GM19395 (cell line): ENCODE measurements at regions not wholly inside any gene's neighbourhood (a gene's known extent, or its start where the extent isn't known, plus 50 kb on each side); places are given as distances from the start of the nearest gene placed in this dataset.

ENCODE experiments used
- ATAC-seq: cut with Tn5 transposase; IDR thresholded peaks from one replicate; pipeline ENCODE4 v1.9.1; 2021; ENCODE audit warnings: mild to moderate bottlenecking, moderate library complexity; ENCODE audit not compliant: unreplicated experiment

GRCh38 chr1:222301652-222302051 is 246.3 kb downstream of the HHIPL2 start:
- no peak for ATAC-seq

GRCh38 chr1:222299524-222299923 is 248.4 kb downstream of the HHIPL2 start:
- ATAC-seq, result no peak

- no peak for ATAC-seq
These were observed 257.0 kb downstream of the HHIPL2 start for GRCh38 chr1:222290866-222291265.

DNA sequence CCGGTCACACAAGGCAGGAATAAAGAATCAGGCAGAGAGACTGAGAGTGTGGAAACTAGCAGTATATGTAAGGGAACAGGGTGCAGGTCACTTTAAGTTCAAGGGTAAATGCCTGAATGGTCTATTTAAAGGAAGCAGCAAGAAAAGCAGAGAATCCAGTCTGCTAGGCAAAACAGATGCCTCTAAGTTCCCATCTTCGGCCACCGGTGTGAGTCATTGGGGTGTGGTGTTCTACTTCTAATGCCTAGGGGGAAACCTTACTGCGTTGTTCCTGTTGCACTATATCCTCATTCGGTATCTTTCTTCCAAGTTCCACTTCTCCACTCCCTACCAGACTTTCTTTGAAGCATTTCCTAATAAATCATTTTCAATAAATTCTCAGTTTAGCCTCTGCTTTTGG is 259.9 kb downstream of the HHIPL2 start:
- ATAC-seq, result no peak

GRCh38 chr1:222286011-222286410 is 261.9 kb downstream of the HHIPL2 start:
- ATAC-seq, result no peak

DNA sequence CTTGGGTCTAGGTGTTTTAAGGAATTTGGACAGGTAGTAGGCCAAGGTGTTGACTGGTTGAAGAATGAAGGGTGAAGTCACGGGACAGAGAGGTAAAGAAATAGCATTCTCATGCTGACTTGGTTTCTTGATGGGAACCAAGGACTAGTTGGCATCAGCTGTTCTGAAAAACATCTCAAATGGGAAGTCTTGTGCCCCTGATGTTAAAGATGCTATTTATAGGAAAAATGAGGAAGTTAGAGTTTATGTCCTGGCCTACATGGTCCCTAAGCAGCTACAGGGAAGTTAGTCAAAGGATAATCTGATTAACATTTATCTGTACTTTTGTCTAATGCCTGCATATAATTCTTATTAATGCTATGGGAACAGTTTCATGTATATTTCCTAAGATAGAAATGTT is 262.4 kb downstream of the HHIPL2 start:
- no peak for ATAC-seq

DNA sequence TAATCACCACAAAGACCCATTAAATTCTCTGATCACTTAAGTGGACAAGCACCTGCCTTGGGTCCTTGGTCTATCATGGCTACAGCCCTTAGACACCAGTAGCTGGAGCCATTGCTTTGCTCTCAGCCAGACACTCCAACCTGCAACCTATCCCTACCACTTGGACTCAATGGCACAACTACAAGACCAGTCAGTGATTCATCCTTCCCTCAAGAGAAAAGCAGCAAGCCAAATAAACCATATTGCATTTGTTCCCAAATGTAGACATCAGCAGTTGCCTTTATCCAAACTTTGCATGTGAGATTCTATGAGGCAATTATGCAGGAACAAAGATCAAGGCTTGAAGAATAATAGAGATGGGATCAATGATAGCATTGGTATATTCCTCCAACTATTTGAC is 263.4 kb downstream of the HHIPL2 start:
- no peak for ATAC-seq

GRCh38 chr1:222283147-222283768 is 264.6 kb downstream of the HHIPL2 start:
- no peak for ATAC-seq

GRCh38 chr1:222279591-222279990 is 268.3 kb downstream of the HHIPL2 start:
- ATAC-seq, result no peak

DNA sequence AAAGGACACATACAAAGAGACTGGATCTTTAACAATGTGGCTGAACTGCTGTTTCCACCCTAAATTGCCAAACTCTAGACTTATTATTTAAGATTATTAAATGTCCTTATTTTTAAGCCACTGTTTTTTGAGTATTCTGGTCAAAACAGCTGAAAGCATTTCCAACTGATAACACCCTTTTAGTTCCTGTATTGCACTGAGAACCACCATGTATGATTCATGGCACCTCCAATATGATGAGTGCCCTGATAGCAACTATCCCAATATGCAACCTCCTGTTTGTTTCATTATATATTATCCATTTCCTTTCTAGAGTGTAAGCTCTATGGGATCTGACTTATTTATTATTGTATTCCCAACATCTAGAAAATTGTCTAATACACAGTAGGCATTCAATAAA is 269.4 kb downstream of the HHIPL2 start:
- no peak for ATAC-seq

- ATAC-seq, result no peak
These were observed 272.0 kb downstream of the HHIPL2 start for GRCh38 chr1:222275729-222276465.

- ATAC-seq, result no peak
These were observed 272.7 kb downstream of the HHIPL2 start for GRCh38 chr1:222275001-222275728.

GRCh38 chr1:222266223-222267196 is 281.4 kb downstream of the HHIPL2 start:
- ATAC-seq, result no peak

GRCh38 chr1:222263791-222264190 is 284.1 kb downstream of the HHIPL2 start:
- no peak for ATAC-seq

- no peak for ATAC-seq
These were observed 290.9 kb downstream of the HHIPL2 start for GRCh38 chr1:222257027-222257426.

- no peak for ATAC-seq
These were observed 291.8 kb downstream of the HHIPL2 start for GRCh38 chr1:222256058-222256457.

- no peak for ATAC-seq
These were observed 295.1 kb downstream of the HHIPL2 start for GRCh38 chr1:222252788-222253187.

DNA sequence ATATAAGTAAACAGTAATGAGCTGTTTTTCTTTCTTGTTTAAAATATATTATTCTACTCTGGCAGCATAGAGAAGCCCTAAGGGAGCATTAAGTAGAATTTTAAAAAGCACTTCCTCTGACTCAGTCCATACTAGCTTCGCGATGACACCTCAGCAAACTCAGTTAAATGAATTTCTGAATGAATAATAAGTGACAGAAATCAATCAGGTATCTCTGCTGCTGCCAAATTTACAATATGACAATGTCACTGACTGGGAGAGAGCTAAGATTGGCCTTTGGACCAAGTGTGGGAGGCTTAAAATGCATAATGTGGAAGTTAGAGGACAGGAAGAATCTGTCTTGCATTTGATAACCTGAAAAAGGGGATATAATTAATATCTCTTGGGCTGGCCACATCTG is 296.1 kb downstream of the HHIPL2 start:
- no peak for ATAC-seq

- ATAC-seq, result no peak
These were observed 297.5 kb downstream of the HHIPL2 start for GRCh38 chr1:222250376-222250775.

GRCh38 chr1:222247811-222248310 is 300.0 kb downstream of the HHIPL2 start:
- ATAC-seq, result no peak

GRCh38 chr1:222247081-222247480 is 300.8 kb downstream of the HHIPL2 start:
- ATAC-seq, result no peak
